GM12878 (cell line): ENCODE measurements at regions not wholly inside any gene's neighbourhood (a gene's known extent, or its start where the extent isn't known, plus 50 kb on each side); places are given as distances from the start of the nearest gene placed in this dataset.

Source experiments
- ATAC-seq: fragments of 200-7000 bp; cut with Tn5 transposase; 3 replicates; pipeline ENCODE4 v1.9.1; 2020; ENCODE audit warnings: mild to moderate bottlenecking, moderate library complexity
- BruUV-seq: library from RNA; stranded (reverse); fragments of 400-500 nt; replicated peaks from 2 replicates; lab custom pipeline; 2021; lab: Mats Ljungman, UMichigan
- CTCF ChIA-PET: fragments of 300-600 bp; sonication (Branson Sonifier 250); formaldehyde crosslinking; extraction: SDS; loops from one replicate; lab custom pipeline; 2021; ENCODE audit warnings: inconsistent platforms; lab: Yijun Ruan, JAX
- POLR2A ChIA-PET: fragments of 350-600 bp; formaldehyde crosslinking; extraction: SDS; loops from one replicate; lab custom pipeline; 2021; ENCODE audit warnings: inconsistent platforms; lab: Charles Lee
- RAD21 ChIA-PET: fragments of 300-600 bp; sonication (Branson Sonifier 250); formaldehyde crosslinking; loops from one replicate; lab custom pipeline; 2023; ENCODE audit warnings: antibody characterized with exemption; ENCODE audit not compliant: unreplicated experiment; lab: Charles Lee
- SMC1A ChIA-PET: fragments of 300-600 bp; sonication (Branson Sonifier 250); formaldehyde crosslinking; loops from one replicate; lab custom pipeline; 2023; ENCODE audit not compliant: unreplicated experiment, uncharacterized antibody; lab: Charles Lee
- DNase-seq: peaks from one replicate; pipeline ENCODE4 v3.0.0-alpha.2; 2011; ENCODE audit warnings: low read depth, low spot score
- FAIRE-seq: peaks from 3 replicates; lab custom pipeline; 2011; peaks lifted over from hg19 to GRCh38; lab: Jason Lieb, UNC
- H2AFZ ChIP-seq: 2 replicates; pipeline ENCODE4 v1.6.0; 2011; ENCODE audit warnings: low read depth, low read length, control low read depth; ENCODE audit not compliant: control insufficient read depth
- H3K27ac ChIP-seq: 2 replicates; pipeline ENCODE4 v1.5.1; 2011; ENCODE audit warnings: control low read depth; ENCODE audit not compliant: control insufficient read depth, insufficient read depth
- H3K27me3 ChIP-seq, 2 experiments: replicated peaks in 1 of 2; 2 replicates each; pipeline versions ENCODE4 v1.6.0 to v1.6.1; 2011; ENCODE audit warnings: low read length in 1 of 2; ENCODE audit not compliant: control insufficient read depth in 2 of 2, insufficient read depth in 2 of 2
- H3K36me3 ChIP-seq, 2 experiments: 2 replicates each; pipeline ENCODE4 v1.5.1; 2011; ENCODE audit warnings: low read length in 1 of 2; ENCODE audit not compliant: control insufficient read depth in 2 of 2, insufficient read depth in 2 of 2
- H3K4me1 ChIP-seq: 2 replicates; pipeline ENCODE4 v1.6.1; 2011; ENCODE audit warnings: mild to moderate bottlenecking, low read length, moderate library complexity, mixed read lengths; ENCODE audit not compliant: control insufficient read depth, insufficient read depth
- H3K4me2 ChIP-seq: 2 replicates; pipeline ENCODE4 v1.6.0; 2011; ENCODE audit warnings: control low read depth; ENCODE audit not compliant: control insufficient read depth, insufficient read depth
- H3K4me3 ChIP-seq: fragments of 200-600 bp; sonication (generic); 2 replicates; pipeline ENCODE4 v1.5.1; 2016
- H3K79me2 ChIP-seq: 2 replicates; pipeline ENCODE4 v1.6.0; 2011; ENCODE audit warnings: low read length; ENCODE audit not compliant: control insufficient read depth, insufficient read depth
- H3K9ac ChIP-seq: 2 replicates; pipeline ENCODE4 v1.8.0; 2011; ENCODE audit warnings: low read length, control low read depth, mixed read lengths; ENCODE audit not compliant: control insufficient read depth, insufficient read depth
- H3K9me3 ChIP-seq: replicated peaks from 3 replicates; pipeline ENCODE4 v1.5.1; 2011; ENCODE audit warnings: mild to moderate bottlenecking, low read length; ENCODE audit not compliant: control insufficient read depth, insufficient read depth
- H4K20me1 ChIP-seq: 2 replicates; pipeline ENCODE4 v1.6.0; 2011; ENCODE audit not compliant: control insufficient read depth, insufficient read depth
- CBX3 ChIP-seq: fragments of 200-600 bp; sonication (generic); IDR thresholded peaks from 2 replicates; pipeline ENCODE4 v1.6.1; 2016; ENCODE audit warnings: low read depth, borderline replicate concordance
- CHD1 ChIP-seq: IDR thresholded peaks from 2 replicates; pipeline ENCODE4 v1.6.1; 2012; ENCODE audit warnings: low read depth, low read length, improper control_type of control experiment
- IRF4 ChIP-seq: IDR thresholded peaks from 2 replicates; pipeline ENCODE4 v1.6.1; 2011; ENCODE audit warnings: low read depth, low read length
- KDM1A ChIP-seq: fragments of 200-600 bp; sonication (generic); IDR thresholded peaks from 2 replicates; pipeline ENCODE4 v1.6.1; 2016; ENCODE audit warnings: borderline replicate concordance
- RAD51 ChIP-seq: fragments of 450-650 bp; IDR thresholded peaks from 2 replicates; pipeline ENCODE4 v1.6.1; 2016; ENCODE audit warnings: moderate library complexity, mild to moderate bottlenecking, inconsistent platforms
- RFX5 ChIP-seq: IDR thresholded peaks from 2 replicates; pipeline ENCODE4 v1.6.1; 2011; ENCODE audit warnings: low read depth, low read length, improper control_type of control experiment
- SIX5 ChIP-seq: IDR thresholded peaks from 2 replicates; pipeline ENCODE4 v1.6.1; 2011; ENCODE audit warnings: mild to moderate bottlenecking, low read depth, low read length, moderate library complexity; ENCODE audit not compliant: severe bottlenecking
- SREBF1 ChIP-seq: IDR thresholded peaks from 2 replicates; pipeline ENCODE4 v1.6.1; 2012; ENCODE audit warnings: mild to moderate bottlenecking, low read length
- ZNF24 ChIP-seq: fragments of 450-650 bp; IDR thresholded peaks from 2 replicates; pipeline ENCODE4 v1.6.1; 2017; ENCODE audit warnings: antibody characterized with exemption, mild to moderate bottlenecking
- ZNF384 ChIP-seq: IDR thresholded peaks from 2 replicates; pipeline ENCODE4 v1.6.1; 2012; ENCODE audit warnings: low read depth, mild to moderate bottlenecking, low read length, improper control_type of control experiment, borderline replicate concordance
- WGBS: methylation state at CpG from one replicate; pipeline ENCODE4 v1.1.6; 2016; ENCODE audit warnings: low lambda C conversion rate; ENCODE audit not compliant: insufficient replicate concordance, insufficient coverage; ENCODE audit errors: missing lambda C conversion rate; 5-methylcytosine and 5-hydroxymethylcytosine counted together
- in situ Hi-C: fragments of 300-500 bp; cut with MboI; formaldehyde crosslinking; loops from 9 replicates; pipeline ENCODE4 v1.14.3; 2018; ENCODE audit warnings: mixed read lengths
- intact Hi-C: fragments of 100-400 bp; cut with micrococcal nuclease; formaldehyde crosslinking; loops from one replicate; pipeline ENCODE4 v1.14.2; 2022; ENCODE audit not compliant: unreplicated experiment
- TF ChIP-seq, protein P1 (sequence below): fragments of 450-650 bp; IDR thresholded peaks from 2 replicates; pipeline ENCODE4 v1.6.1; 2016; ENCODE audit warnings: mild to moderate bottlenecking

GRCh38 chr16:66054095-66054494, 312.4 kb upstream of the CDH5 start (continued):
- TF ChIP-seq SREBF1, result no peak

DNA sequence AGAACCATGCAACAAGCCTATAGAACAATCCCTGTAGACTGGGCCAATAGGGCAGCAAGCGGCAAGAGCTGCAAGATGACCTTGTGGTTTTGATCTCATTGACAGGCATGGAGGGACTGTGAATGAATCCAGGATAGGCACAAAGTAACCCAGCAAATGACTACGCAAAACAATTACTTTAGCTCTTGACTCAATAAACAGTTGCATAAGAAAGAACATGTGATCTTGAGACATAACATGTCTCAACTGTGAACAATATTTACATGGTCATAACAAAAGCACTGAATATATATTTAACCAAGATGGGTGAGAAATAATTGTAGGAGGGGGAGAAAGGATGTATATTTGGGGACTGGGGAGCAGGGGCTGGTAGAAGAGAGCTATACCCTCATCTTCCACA, 313.7 kb upstream of the CDH5 start:
- no peak overlapping the region for H3K27ac ChIP-seq
- ChIA-PET CTCF (no interaction called here), POLR2A (no interaction called here), RAD21 (no interaction called here), SMC1A (no interaction called here)
- H4K20me1 ChIP-seq, result no peaks in the 10 kb centered on the region
- intact Hi-C loops (no loop called here), in situ Hi-C loops (no loop called here)
- no peak overlapping the region for H3K4me2 ChIP-seq
- WGBS, result 96% methylated on average over 2 of the region's 2 CpGs
- no peak overlapping the region for H3K9ac ChIP-seq
- H2AFZ ChIP-seq, result no peak overlapping the region
- TF ChIP-seq IRF4, result no peak
- TF ChIP-seq, protein P1, sequence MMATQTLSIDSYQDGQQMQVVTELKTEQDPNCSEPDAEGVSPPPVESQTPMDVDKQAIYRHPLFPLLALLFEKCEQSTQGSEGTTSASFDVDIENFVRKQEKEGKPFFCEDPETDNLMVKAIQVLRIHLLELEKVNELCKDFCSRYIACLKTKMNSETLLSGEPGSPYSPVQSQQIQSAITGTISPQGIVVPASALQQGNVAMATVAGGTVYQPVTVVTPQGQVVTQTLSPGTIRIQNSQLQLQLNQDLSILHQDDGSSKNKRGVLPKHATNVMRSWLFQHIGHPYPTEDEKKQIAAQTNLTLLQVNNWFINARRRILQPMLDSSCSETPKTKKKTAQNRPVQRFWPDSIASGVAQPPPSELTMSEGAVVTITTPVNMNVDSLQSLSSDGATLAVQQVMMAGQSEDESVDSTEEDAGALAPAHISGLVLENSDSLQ, result no peak
- TF ChIP-seq ZNF24, result no peak
- TF ChIP-seq CBX3, result no peak
- TF ChIP-seq KDM1A, result no peak
- no peak overlapping the region for H3K4me3 ChIP-seq
- H3K9me3 ChIP-seq, result no peaks in the 10 kb centered on the region
- DNase-seq (no peak), ATAC-seq (no peak), FAIRE-seq (no peak)
- no peaks in the 10 kb centered on the region for H3K79me2 ChIP-seq
- no peaks in the 10 kb centered on the region; a peak in 1 of 4 replicates for H3K27me3 ChIP-seq
- no peaks in the 10 kb centered on the region for H3K36me3 ChIP-seq
- H3K4me1 ChIP-seq, result no peaks in the 10 kb centered on the region
- no TSS peak for BruUV-seq

- in situ Hi-C loops, result no loop called here
- Histone ChIP-seq H3K79me2 (no peaks in the 10 kb centered on the region), H3K4me2 (no peak overlapping the region), H3K9ac (no peak overlapping the region), H2AFZ (no peak overlapping the region), H3K27me3 (no peaks in the 10 kb centered on the region), H3K9me3 (no peaks in the 10 kb centered on the region), H3K4me1 (no peaks in the 10 kb centered on the region), H3K36me3 (no peaks in the 10 kb centered on the region), H3K27ac (no peak overlapping the region), H4K20me1 (no peaks in the 10 kb centered on the region), H3K4me3 (no peak overlapping the region)
- no TSS peak for BruUV-seq
- ChIA-PET POLR2A (no interaction called here), RAD21 (no interaction called here), CTCF (interaction anchor here (1.2 kb wide), 1 partner anchor 22 kb away, joined by 3 read pairs; no protein-coding TSS in a partner anchor), SMC1A (interaction anchor here (0.7 kb wide), 1 partner anchor 14 kb away, joined by 4 read pairs; no protein-coding TSS in a partner anchor)
- ATAC-seq, result no peak
- WGBS, result 48% methylated on average over 2 of the region's 2 CpGs
- no peak for DNase-seq
- no peak for TF ChIP-seq ZNF384
- no peak for TF ChIP-seq RFX5
- no peak for TF ChIP-seq SIX5
- no peak for TF ChIP-seq CHD1
- no peak for TF ChIP-seq RAD51
- intact Hi-C loops, result no loop called here
- FAIRE-seq, result no peak
Observed at GRCh38 chr16:66050991-66051390, 315.5 kb upstream of the CDH5 start.
